Endothelial cell (in vitro differentiated cells): ENCODE measurements at regions not wholly inside any gene's neighbourhood (a gene's known extent, or its start where the extent isn't known, plus 50 kb on each side); places are given as distances from the start of the nearest gene placed in this dataset.
A peak's percentile ranks its signal among the peaks of the same experiment; 100 is the strongest.
"Not testable (repeated sequence)": the region's sequence is repeated elsewhere in the genome, so short reads cannot be mapped to it uniquely, and the experiment has no call there.

Source experiments
- DNase-seq: peaks from one replicate; pipeline ENCODE4 v3.0.0; 2021; ENCODE audit warnings: low spot score
- H3K27ac Mint-ChIP-seq: one replicate; pipeline ENCODE4 v1.8.0; 2021; ENCODE audit warnings: mixed read lengths, inconsistent platforms; ENCODE audit not compliant: unreplicated experiment
- H3K27me3 Mint-ChIP-seq: one replicate; pipeline ENCODE4 v1.8.0; 2021; ENCODE audit warnings: mild to moderate bottlenecking, moderate library complexity, mixed read lengths, inconsistent platforms; ENCODE audit not compliant: unreplicated experiment
- H3K36me3 Mint-ChIP-seq: one replicate; pipeline ENCODE4 v1.8.0; 2021; ENCODE audit warnings: mild to moderate bottlenecking, low read depth, mixed read lengths, inconsistent platforms; ENCODE audit not compliant: unreplicated experiment
- H3K4me1 Mint-ChIP-seq: one replicate; pipeline ENCODE4 v1.8.0; 2021; ENCODE audit warnings: mild to moderate bottlenecking, mixed read lengths, inconsistent platforms; ENCODE audit not compliant: unreplicated experiment
- H3K4me3 Mint-ChIP-seq: one replicate; pipeline ENCODE4 v1.8.0; 2021; ENCODE audit warnings: mild to moderate bottlenecking, mixed read lengths, inconsistent platforms; ENCODE audit not compliant: unreplicated experiment
- H3K9me3 Mint-ChIP-seq: one replicate; pipeline ENCODE4 v1.8.0; 2021; ENCODE audit warnings: mixed read lengths, inconsistent platforms; ENCODE audit not compliant: unreplicated experiment
- TF ChIP-seq, protein P1 (sequence below): fragments of 200-600 bp; sonication (generic); IDR thresholded peaks from one replicate; pipeline ENCODE4 v1.5.0; 2021; ENCODE audit warnings: antibody characterized with exemption; ENCODE audit not compliant: unreplicated experiment

DNA sequence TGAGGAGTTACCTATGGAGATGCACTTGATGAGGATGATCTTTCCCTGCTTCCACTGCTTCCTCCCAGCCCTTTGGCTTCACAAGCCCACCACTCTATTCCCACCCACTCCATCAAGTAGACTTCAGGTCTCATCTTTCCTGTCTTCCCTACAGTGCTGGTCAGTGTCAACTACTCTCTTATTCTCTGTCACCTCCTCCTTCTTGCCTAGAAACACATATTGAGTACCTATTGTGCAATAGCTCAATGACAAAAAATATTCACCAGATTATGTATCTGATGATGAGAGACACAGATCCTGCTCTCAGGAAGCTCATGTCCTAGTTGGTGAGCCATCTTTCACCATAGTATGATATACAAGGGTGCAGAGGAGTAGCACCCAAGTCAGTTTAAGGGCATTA is 82.2 kb upstream of the NFASC start:
- TF ChIP-seq, protein P1, sequence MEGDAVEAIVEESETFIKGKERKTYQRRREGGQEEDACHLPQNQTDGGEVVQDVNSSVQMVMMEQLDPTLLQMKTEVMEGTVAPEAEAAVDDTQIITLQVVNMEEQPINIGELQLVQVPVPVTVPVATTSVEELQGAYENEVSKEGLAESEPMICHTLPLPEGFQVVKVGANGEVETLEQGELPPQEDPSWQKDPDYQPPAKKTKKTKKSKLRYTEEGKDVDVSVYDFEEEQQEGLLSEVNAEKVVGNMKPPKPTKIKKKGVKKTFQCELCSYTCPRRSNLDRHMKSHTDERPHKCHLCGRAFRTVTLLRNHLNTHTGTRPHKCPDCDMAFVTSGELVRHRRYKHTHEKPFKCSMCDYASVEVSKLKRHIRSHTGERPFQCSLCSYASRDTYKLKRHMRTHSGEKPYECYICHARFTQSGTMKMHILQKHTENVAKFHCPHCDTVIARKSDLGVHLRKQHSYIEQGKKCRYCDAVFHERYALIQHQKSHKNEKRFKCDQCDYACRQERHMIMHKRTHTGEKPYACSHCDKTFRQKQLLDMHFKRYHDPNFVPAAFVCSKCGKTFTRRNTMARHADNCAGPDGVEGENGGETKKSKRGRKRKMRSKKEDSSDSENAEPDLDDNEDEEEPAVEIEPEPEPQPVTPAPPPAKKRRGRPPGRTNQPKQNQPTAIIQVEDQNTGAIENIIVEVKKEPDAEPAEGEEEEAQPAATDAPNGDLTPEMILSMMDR, result no peak
- Mint-ChIP-seq H3K27me3 (no peaks in the 10 kb centered on the region), H3K27ac (no peak overlapping the region), H3K36me3 (no peaks in the 10 kb centered on the region), H3K4me1 (peaks cover 38% of the 10 kb centered on the region), H3K9me3 (no peaks in the 10 kb centered on the region), H3K4me3 (no peak overlapping the region)
- no peak for DNase-seq

DNA sequence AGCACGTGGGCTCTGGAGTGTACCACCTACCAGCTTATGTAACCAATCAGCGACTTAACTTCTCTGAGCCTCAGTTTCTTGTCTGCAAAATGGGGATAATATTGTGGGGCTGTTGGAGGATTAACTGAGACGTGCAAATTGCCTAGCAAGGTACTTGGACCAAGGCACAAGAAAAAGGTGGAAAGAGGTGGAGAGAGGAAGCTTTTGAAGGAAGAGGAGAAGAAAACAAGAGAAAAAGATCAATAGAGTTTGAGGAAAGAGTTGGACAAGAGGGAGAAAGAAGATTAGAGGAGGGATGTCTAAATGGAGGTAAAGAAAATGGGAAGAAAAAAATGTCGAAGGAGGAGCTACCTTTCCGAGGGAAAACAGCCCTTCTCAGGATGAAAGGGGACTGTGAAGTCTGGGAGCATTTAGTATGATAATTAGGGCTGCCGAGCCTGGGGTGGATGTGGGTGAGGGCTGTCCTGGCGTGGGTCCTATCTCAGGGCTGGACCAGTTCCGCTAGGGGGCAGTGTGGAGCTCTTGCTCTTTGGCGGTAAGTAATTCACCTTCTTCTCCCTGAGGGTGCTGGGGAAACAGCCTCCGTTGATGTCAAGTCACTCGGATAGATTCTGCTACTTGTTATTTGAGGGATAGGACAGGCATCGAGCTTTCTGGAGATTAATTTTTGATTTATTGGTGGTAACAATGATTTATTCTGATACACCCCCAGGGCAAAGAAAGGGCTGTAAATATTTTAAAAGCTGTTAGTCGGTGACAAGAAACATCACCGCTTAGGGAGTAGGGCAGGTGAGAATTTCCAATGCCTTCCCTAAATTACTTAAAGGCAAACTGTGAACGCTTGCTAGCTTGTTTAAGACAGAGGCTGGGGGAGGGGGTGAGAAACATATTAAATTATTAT is 79.0 kb upstream of the NFASC start:
- peak; percentile 69 for DNase-seq
- peaks cover 5% of the 10 kb centered on the region for H3K27me3 Mint-ChIP-seq
- H3K36me3 Mint-ChIP-seq, result no peaks in the 10 kb centered on the region
- peaks cover 40% of the 10 kb centered on the region for H3K4me1 Mint-ChIP-seq
- H3K9me3 Mint-ChIP-seq, result no peaks in the 10 kb centered on the region
- TF ChIP-seq, protein P1, result peak; percentile 76
- no peak overlapping the region for H3K27ac Mint-ChIP-seq
- no peak overlapping the region for H3K4me3 Mint-ChIP-seq

DNA sequence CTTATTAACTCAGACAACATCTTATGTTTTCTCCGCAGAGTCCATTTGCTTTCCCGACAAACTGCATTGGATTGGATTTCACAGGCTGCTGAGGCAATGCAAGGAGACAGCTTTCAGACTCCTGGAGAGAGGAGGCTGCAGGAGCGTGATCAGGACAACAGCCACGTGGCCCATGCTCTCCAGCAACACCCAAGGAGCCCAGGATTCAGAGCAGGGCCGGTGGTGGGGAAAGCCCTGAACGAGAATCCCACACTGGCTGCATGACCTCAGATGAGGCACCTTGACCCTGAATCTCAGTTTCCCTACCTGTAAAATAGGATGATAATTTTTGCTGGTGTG is 78.3 kb upstream of the NFASC start:
- Mint-ChIP-seq H3K27me3 (peaks cover 5% of the 10 kb centered on the region), H3K27ac (no peak overlapping the region), H3K36me3 (no peaks in the 10 kb centered on the region), H3K9me3 (no peaks in the 10 kb centered on the region), H3K4me3 (no peak overlapping the region), H3K4me1 (peaks cover 36% of the 10 kb centered on the region)
- TF ChIP-seq, protein P1, result no peak
- DNase-seq, result no peak

DNA sequence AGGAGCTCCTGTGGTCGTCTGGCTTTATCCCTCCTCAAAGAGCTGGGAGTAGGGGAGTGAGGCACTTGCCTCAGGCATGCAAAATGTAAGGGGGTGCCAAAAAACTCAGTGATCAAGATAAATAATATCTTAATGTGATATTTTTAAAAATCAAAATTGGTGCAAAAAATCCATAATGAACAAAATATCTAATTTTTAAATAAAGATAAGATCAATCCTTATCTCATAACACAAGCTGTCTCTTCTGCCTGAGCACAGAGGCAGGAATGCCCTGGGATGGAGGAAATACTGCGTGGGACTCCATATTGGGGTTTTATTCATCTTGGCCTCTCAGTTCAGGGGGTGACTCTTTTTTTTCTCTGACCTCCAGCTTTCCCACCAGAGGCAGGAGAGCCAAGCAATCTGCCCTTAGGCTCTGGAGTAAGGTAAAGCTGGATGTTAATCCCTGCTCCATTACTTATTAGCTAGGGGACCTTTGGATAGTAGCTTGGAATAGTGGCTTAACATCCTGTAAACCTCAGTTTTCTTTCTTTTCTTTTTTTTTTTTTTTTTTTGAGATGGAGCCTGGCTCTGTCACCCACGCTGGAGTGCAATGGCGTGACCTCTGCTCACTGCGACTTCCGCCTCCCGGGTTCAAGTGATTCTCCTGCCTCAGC is 77.3 kb upstream of the NFASC start:
- Mint-ChIP-seq H3K36me3 (no peaks in the 10 kb centered on the region), H3K4me3 (no peak overlapping the region), H3K27me3 (peaks cover 5% of the 10 kb centered on the region), H3K27ac (peak overlapping the region; percentile 25), H3K4me1 (peaks cover 33% of the 10 kb centered on the region), H3K9me3 (no peaks in the 10 kb centered on the region)
- no peak for DNase-seq
- TF ChIP-seq, protein P1, result no peak

DNA sequence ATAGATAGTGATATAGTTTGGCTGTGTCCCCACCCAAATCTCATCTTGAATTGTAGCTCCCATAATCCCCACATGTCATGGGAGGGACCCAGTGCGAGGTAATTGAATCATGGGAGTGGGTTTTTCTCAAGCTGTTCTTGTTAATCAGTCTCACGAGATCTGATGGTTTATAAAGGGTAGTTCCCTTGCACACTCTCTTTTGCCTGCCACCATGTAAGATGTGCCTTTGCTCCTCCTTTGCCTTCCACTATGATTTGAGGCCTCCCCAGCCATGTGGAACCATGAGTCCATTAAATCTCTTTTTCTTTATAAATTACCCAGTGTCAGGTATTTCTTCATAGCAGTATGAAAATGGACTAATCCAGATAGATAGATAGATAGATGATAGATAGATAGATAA is 73.8 kb upstream of the NFASC start:
- H3K4me1 Mint-ChIP-seq, result peaks cover 18% of the 10 kb centered on the region
- H3K27me3 Mint-ChIP-seq, H3K27ac Mint-ChIP-seq, H3K9me3 Mint-ChIP-seq, H3K36me3 Mint-ChIP-seq, DNase-seq, H3K4me3 Mint-ChIP-seq: not testable (repeated sequence)
